Sigmoid colon (tissue), 6 donors: ENCODE measurements at regions not wholly inside any gene's neighbourhood (a gene's known extent, or its start where the extent isn't known, plus 50 kb on each side); places are given as distances from the start of the nearest gene placed in this dataset.
A peak's percentile ranks its signal among the peaks of the same experiment; 100 is the strongest.

Source experiments
- DNase-seq: peaks from one replicate; pipeline ENCODE4 v3.0.0-alpha.2; 2019
- H3K27ac ChIP-seq, 4 donors: fragments of 200-600 bp; sonication (generic); one replicate each; pipeline ENCODE4 v1.5.1; 2016 to 2019; ENCODE audit warnings: mild to moderate bottlenecking in 1 of 4
- H3K27me3 ChIP-seq, 3 donors: fragments of 200-600 bp; sonication (generic); one replicate each; pipeline ENCODE4 v1.5.1; 2019; ENCODE audit warnings: mild to moderate bottlenecking in 1 of 3
- H3K36me3 ChIP-seq, 4 donors: fragments of 200-600 bp; sonication (generic); one replicate each; pipeline ENCODE4 v1.5.1; 2016 to 2019
- H3K4me1 ChIP-seq, 4 donors: fragments of 200-600 bp; sonication (generic); one replicate each; pipeline ENCODE4 v1.5.1; 2017 to 2019
- H3K4me3 ChIP-seq, 4 donors: fragments of 200-600 bp; sonication (generic); one replicate each; pipeline ENCODE4 v1.5.1; 2017 to 2019; ENCODE audit warnings: mild to moderate bottlenecking in 2 of 4, moderate library complexity in 1 of 4
- H3K9me3 ChIP-seq, 4 donors: fragments of 200-600 bp in 3 of 4; sonication (generic) in 3 of 4; one replicate each; pipeline versions ENCODE4 v1.5.1 to v1.6.1; 2013 to 2019
- EP300 ChIP-seq, 4 donors: sonication (generic); formaldehyde crosslinking; IDR thresholded peaks; one replicate each; pipeline ENCODE4 v1.6.1; 2017; ENCODE audit warnings: antibody characterized with exemption in 4 of 4
- POLR2A ChIP-seq, 2 donors: fragments of 450-650 bp; IDR thresholded peaks; one replicate each; pipeline ENCODE4 v1.6.1; 2016; ENCODE audit warnings: antibody characterized with exemption in 2 of 2, mild to moderate bottlenecking in 2 of 2, moderate library complexity in 2 of 2
- POLR2AphosphoS5 ChIP-seq, 4 donors: sonication (generic); formaldehyde crosslinking; IDR thresholded peaks; one replicate each; pipeline ENCODE4 v1.6.1; 2017; ENCODE audit warnings: antibody characterized with exemption in 4 of 4
- WGBS, 2 donors: extraction: QIAGEN DNeasy Blood & Tissue Kit; methylation state at CpG; one replicate each; pipeline ENCODE4 v1.1.7; 2013; 5-methylcytosine and 5-hydroxymethylcytosine counted together
- intact Hi-C: fragments of 100-400 bp; cut with DNase I; formaldehyde crosslinking; loops from one replicate; pipeline ENCODE4 v1.15.1; 2023
- TF ChIP-seq, protein P1 (sequence below), 4 experiments: fragments of 450-650 bp in 3 of 4; fragments of 200-600 bp in 1 of 4; IDR thresholded peaks; one replicate each; pipeline ENCODE4 v1.5.1; 2016 to 2019; ENCODE audit warnings: antibody characterized with exemption in 4 of 4, mild to moderate bottlenecking in 3 of 4, moderate library complexity in 2 of 4
- donor health status: healthy with polysubstance abuse.
- donor health status: healthy.

GRCh38 chr9:17958363-17958762 is 379.5 kb downstream of the SH3GL2 start:
- 79 to 91% methylated on average over 2 of the region's 2 CpGs for WGBS, 2 donors
- no peaks in the 10 kb centered on the region for H3K4me1 ChIP-seq
- no peaks in the 10 kb centered on the region for H3K36me3 ChIP-seq
- no peak overlapping the region for H3K4me3 ChIP-seq
- TF ChIP-seq POLR2A (IDR thresholded peaks at IDR 0.05): no peak
- TF ChIP-seq POLR2AphosphoS5 (IDR thresholded peaks at IDR 0.05): no peak
- intact Hi-C loops: no loop called here
- no peaks in the 10 kb centered on the region for H3K9me3 ChIP-seq
- no peaks in the 10 kb centered on the region for H3K27me3 ChIP-seq
- peak overlapping the region in 1 of 4 donors; percentile 56 for H3K27ac ChIP-seq
- no peak for DNase-seq

DNA sequence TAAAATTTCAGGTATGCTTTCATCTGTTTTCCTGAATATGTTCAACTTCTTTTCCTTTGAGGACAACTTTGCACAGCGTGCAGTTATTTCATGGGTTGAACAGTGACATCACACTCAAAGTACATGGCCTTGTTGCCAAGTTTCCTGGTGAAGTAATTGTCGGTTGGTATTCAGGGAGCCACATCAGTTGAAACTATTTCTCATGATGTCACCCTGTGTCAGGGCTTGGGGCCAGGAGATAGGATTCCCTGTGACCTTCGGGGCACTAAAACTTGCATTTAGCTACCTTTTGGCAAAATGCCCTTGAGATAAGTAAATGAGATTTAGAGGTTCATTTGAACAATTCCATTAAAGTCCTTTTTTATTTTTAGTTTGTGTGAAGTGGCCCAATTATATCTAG is 383.9 kb downstream of the SH3GL2 start:
- WGBS, 2 donors: 17 to 57% methylated on average over 3 of the region's 3 CpGs
- H3K4me1 ChIP-seq: no peaks in the 10 kb centered on the region
- TF ChIP-seq POLR2A (IDR thresholded peaks at IDR 0.05): no peak
- TF ChIP-seq EP300 (IDR thresholded peaks at IDR 0.05): no peak
- TF ChIP-seq, protein P1, sequence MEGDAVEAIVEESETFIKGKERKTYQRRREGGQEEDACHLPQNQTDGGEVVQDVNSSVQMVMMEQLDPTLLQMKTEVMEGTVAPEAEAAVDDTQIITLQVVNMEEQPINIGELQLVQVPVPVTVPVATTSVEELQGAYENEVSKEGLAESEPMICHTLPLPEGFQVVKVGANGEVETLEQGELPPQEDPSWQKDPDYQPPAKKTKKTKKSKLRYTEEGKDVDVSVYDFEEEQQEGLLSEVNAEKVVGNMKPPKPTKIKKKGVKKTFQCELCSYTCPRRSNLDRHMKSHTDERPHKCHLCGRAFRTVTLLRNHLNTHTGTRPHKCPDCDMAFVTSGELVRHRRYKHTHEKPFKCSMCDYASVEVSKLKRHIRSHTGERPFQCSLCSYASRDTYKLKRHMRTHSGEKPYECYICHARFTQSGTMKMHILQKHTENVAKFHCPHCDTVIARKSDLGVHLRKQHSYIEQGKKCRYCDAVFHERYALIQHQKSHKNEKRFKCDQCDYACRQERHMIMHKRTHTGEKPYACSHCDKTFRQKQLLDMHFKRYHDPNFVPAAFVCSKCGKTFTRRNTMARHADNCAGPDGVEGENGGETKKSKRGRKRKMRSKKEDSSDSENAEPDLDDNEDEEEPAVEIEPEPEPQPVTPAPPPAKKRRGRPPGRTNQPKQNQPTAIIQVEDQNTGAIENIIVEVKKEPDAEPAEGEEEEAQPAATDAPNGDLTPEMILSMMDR (IDR thresholded peaks at IDR 0.05): no peak
- TF ChIP-seq POLR2AphosphoS5 (IDR thresholded peaks at IDR 0.05): no peak
- peak overlapping the region in 1 of 4 donors; percentile 49 for H3K27ac ChIP-seq
- no peaks in the 10 kb centered on the region for H3K27me3 ChIP-seq
- no peaks in the 10 kb centered on the region for H3K36me3 ChIP-seq
- no peak overlapping the region for H3K4me3 ChIP-seq
- DNase-seq: no peak
- no peaks in the 10 kb centered on the region for H3K9me3 ChIP-seq
- intact Hi-C loops: no loop called here

GRCh38 chr9:17963498-17963897 is 384.6 kb downstream of the SH3GL2 start:
- no peak overlapping the region for H3K4me3 ChIP-seq
- intact Hi-C loops: no loop called here
- TF ChIP-seq POLR2A (IDR thresholded peaks at IDR 0.05): no peak
- TF ChIP-seq, protein P1 (IDR thresholded peaks at IDR 0.05): no peak
- TF ChIP-seq POLR2AphosphoS5 (IDR thresholded peaks at IDR 0.05): no peak
- TF ChIP-seq EP300 (IDR thresholded peaks at IDR 0.05): no peak
- 78 to 86% methylated on average over 5 of the region's 5 CpGs for WGBS, 2 donors
- DNase-seq: no peak
- H3K27ac ChIP-seq: peak overlapping the region in 1 of 4 donors; percentile 49
- H3K4me1 ChIP-seq: no peaks in the 10 kb centered on the region
- no peaks in the 10 kb centered on the region for H3K9me3 ChIP-seq
- no peaks in the 10 kb centered on the region for H3K36me3 ChIP-seq
- H3K27me3 ChIP-seq: no peaks in the 10 kb centered on the region

GRCh38 chr9:17967731-17968130 is 388.9 kb downstream of the SH3GL2 start:
- H3K27ac ChIP-seq: no peak overlapping the region
- H3K27me3 ChIP-seq: no peaks in the 10 kb centered on the region

DNA sequence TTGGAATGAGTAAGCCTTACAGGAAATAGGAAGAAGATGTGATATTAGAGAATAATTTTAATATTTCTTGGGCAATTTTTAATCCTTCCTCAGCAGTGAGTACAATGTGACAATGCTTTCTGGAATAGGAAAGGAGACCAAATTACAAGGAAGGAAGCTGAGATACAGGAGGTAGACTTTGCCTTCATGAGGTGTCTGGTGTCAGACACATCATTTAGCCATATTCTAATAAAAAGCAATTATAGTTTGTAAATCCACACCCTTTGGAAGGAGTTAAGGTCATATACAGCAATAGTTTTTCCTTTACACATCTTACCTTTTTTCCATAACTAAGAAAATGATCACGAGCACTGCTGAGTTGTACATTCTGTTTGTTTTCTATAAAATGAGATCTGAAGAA is 390.4 kb downstream of the SH3GL2 start:
- intact Hi-C loops: no loop called here
- Histone ChIP-seq H3K27me3 (no peaks in the 10 kb centered on the region), H3K27ac (no peak overlapping the region), H3K4me1 (no peaks in the 10 kb centered on the region), H3K36me3 (no peaks in the 10 kb centered on the region), H3K4me3 (no peak overlapping the region), H3K9me3 (no peaks in the 10 kb centered on the region)
- TF ChIP-seq, protein P1 (IDR thresholded peaks at IDR 0.05): no peak
- TF ChIP-seq POLR2AphosphoS5 (IDR thresholded peaks at IDR 0.05) (no peak), POLR2A (IDR thresholded peaks at IDR 0.05) (no peak), EP300 (IDR thresholded peaks at IDR 0.05) (no peak)
- no peak for DNase-seq
- whole genome bisulfite sequencing, 2 donors: 1 to 69% methylated on average over 1 of the region's 1 CpG

More at GRCh38 chr9:17967731-17968130, 388.9 kb downstream of the SH3GL2 start:
- 42 to 72% methylated on average over 3 of the region's 3 CpGs for WGBS, 2 donors
- no peak overlapping the region for H3K4me3 ChIP-seq
- no peak for DNase-seq
- intact Hi-C loops: no loop called here
- TF ChIP-seq, protein P1 (IDR thresholded peaks at IDR 0.05): no peak
- TF ChIP-seq EP300 (IDR thresholded peaks at IDR 0.05) (no peak), POLR2AphosphoS5 (IDR thresholded peaks at IDR 0.05) (no peak), POLR2A (IDR thresholded peaks at IDR 0.05) (no peak)
- H3K4me1 ChIP-seq: no peaks in the 10 kb centered on the region
- H3K9me3 ChIP-seq: no peaks in the 10 kb centered on the region
- no peaks in the 10 kb centered on the region for H3K36me3 ChIP-seq
